HG03571 (cell line): ENCODE measurements at regions not wholly inside any gene's neighbourhood (a gene's known extent, or its start where the extent isn't known, plus 50 kb on each side); places are given as distances from the start of the nearest gene placed in this dataset.
A peak's percentile ranks its signal among the peaks of the same experiment; 100 is the strongest.

Experiments
- ATAC-seq: cut with Tn5 transposase; IDR thresholded peaks from one replicate; pipeline ENCODE4 v1.9.1; 2021; ENCODE audit not compliant: unreplicated experiment

- no peak for ATAC-seq
Observed at GRCh38 chr9:107161338-107161737, 121.7 kb upstream of the RAD23B start.

GRCh38 chr9:107163370-107163769 lies 119.7 kb upstream of the RAD23B start:
- no peak for ATAC-seq

GRCh38 chr9:107169796-107170195 lies 113.3 kb upstream of the RAD23B start:
- no peak for ATAC-seq

DNA sequence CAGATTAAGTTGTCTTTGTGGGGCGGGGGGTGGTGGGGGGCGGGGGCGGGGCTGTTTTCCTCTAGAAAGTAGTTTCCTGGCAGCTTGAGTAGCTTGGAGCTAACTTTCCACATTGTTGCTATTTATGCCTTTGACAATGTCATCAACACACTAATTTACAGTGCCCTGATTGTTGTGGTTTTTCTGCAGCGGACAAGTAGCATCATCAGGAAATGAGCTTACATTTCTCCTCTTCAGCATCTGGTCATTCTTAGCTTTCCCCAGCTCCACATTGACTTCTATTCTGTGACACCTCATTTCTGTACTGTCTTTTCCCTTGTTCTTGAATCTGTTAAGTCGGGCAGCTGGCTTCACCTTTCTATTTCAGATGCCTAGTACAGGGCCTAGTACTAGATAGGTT lies 112.3 kb upstream of the RAD23B start:
- no peak for ATAC-seq

DNA sequence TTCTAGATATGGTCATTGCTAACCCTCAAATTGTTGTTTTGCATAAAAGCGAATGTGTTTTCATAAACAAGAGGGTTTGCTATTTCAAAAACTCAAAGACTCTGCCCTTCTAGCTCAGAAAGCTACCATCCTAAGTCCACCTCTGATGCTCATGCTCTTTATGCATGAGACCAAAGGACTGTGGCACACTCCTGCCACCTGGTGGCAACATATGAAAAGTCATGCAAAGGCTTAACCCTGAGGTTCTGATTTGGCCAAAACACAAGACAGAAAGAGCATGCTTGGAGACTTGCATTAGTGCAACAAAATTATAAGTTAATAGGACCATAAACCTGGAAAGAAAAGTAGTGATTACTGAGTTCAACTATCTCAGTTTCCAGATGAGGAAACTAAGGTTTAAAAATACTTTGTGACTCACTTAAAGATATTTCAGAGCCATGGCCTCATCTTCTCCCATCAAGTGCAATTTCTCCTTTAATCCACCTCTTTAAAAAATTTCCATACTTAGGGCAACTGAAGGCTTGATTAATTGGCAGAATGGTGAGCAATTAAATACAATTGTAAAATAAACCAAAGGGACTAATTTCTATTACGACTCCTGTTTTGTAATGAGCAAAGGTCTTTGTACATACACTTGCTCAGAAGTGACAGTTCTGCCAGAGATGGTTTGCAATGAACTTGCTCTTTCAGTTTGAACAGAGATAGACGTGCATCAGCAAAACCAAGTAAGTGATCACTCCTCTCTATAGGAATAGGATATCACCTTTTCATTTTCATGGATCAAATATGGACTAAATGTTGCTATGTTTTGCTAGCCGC lies 110.7 kb upstream of the RAD23B start:
- ATAC-seq = peak; percentile 60

DNA sequence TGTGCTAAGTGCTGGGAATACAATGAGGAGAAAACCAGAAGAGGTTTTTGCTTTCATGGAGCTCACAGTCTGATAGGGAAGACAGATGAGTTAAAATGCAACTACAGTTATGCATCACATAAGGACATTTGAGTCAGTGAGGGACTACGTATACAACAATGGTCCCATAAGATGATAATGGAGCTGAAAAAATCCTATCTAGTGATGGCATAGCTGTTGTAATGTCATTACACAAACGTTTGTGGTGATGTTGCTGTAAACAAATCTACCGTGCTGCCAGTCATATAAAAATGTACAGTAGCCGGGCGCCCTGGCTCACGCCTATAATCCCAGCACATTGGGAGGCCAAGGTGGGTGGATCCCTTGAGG lies 110.1 kb upstream of the RAD23B start:
- peak; percentile 42 for ATAC-seq

DNA sequence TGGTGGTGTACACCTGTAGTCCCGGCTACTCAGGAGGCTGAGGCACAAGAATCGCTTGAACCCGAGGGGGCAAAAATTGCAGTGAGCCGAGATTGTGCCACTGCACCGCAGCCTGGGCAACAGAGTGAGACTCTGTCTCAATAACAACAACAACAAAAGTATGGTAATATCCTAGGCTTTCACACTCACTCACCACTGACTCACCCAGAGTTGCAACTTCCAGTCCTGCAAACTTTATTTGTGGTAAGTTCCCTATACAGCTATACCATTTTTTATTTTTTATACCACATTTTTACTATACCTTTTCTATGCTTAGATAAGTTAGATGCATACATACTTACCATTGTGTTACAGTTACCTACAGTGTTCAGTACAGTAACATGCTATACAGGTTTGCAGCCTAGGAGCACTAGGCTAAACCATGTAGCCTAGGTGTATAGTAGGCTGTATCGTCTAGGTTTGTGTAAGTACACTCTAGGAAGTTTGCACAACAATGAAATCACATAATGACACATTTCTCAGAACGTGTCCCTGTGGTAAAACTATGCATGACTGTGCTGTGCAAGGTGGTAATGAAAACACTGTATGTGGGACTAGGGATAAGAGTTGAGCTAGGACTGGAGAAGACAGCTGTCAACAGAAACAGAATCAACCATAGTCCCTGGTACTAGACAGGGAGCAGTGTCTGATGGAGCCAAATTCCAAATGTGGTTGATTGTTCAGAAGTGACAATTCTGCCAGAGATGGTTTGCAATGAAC lies 109.5 kb upstream of the RAD23B start:
- ATAC-seq = no peak

DNA sequence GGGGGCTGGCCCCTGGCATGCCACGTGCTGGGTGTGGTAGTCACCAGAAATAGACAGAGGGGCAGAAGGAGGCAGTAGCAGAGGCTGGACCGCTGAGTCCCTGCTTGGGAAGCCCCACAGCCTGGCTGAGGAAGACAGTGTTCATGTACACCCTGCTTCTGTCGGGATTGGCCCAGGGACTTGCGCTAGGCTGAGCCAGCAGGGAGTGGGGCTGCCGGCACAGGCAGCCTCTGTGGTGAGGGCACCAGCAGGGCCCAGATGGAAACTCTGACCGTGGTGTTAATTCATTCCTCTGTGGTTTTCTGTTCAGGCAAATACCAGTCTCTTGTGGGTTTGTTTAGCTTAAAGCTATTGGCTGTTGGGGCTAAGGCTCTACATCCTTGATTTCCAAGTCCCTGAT lies 108.6 kb upstream of the RAD23B start:
- ATAC-seq = no peak

DNA sequence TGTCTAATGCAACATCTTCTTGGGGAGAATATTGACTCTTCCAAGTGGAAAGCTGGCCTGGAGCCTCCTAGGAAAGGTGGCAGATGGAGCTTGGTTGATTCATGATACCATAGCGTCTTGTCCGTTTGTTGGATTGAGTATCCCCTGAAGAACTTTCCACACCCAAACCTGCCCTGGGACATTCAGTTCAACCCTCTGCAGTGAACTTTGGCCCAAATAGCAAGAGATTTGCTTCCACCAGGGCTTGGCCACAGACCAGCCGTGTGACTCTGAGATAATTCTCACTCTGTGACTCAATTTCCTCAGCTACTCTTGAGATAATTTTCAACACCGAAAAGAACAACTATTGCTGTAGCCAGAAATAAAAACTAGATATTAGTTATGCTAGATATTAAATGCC lies 108.0 kb upstream of the RAD23B start:
- ATAC-seq = no peak

GRCh38 chr9:107175816-107176435 lies 107.2 kb upstream of the RAD23B start:
- ATAC-seq = no peak

GRCh38 chr9:107176436-107177151 lies 106.5 kb upstream of the RAD23B start:
- ATAC-seq = no peak

DNA sequence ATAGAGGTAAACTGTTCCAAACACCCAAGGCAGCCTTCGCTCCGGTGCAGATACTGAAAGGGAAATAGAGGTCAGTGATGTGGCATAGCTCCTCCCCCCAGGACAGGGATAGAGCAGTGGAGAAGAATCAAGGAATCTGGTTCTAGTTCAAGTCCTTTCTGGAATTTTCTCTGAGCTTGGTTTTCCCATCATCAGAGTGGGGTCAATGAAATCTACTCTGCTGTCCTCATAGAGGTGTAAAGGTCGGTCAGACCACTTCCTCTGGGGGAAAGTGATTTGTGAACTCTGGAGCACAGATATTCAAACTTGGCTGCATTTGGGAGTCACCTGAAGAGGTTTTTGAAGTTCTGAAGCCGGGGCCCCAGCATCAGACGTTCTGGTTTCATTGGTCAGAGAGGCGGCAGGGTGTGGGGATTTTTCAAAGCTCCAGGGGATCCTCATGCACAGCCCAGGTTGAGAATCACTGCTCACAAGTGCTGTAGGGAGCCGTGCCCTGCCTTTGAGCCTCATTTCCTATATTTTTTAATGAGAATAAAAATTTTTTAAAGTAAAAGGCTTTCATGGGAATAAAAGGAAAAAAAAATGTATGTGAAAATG lies 105.7 kb upstream of the RAD23B start:
- ATAC-seq = no peak

DNA sequence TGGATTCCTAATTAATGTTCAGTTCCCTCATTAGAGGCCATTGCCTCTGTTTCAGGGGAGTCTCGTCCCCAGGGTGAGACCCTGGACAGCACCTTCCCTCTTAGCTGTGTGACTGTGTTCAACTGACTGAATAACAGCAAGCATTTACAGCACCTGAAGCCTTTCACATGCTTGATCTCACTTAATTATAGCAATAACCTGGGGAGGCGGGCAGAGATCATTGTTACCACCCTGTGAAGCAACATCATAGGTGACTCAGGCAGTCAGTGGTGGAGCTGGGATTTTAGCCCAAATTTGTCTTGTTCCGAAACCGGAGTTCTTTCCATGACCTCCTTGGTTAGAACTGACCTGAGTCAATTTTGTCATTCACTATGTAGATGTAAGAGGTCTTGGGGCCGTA lies 105.2 kb upstream of the RAD23B start:
- ATAC-seq = no peak

GRCh38 chr9:107178293-107178692 lies 104.8 kb upstream of the RAD23B start:
- ATAC-seq = no peak

GRCh38 chr9:107180206-107180605 lies 102.9 kb upstream of the RAD23B start:
- no peak for ATAC-seq

GRCh38 chr9:107183176-107183575 lies 99.9 kb upstream of the RAD23B start:
- ATAC-seq = no peak

GRCh38 chr9:107188376-107188775 lies 94.7 kb upstream of the RAD23B start:
- no peak for ATAC-seq

- ATAC-seq = no peak
Observed at GRCh38 chr9:107190061-107190935, 92.8 kb upstream of the RAD23B start.

- no peak for ATAC-seq
Observed at GRCh38 chr9:107190936-107191290, 92.2 kb upstream of the RAD23B start.

- ATAC-seq = no peak
Observed at GRCh38 chr9:107193251-107193650, 89.8 kb upstream of the RAD23B start.
